ENCODE measurements at regions not wholly inside any gene's neighbourhood (a gene's known extent, or its start where the extent isn't known, plus 50 kb on each side); places are given as distances from the start of the nearest gene placed in this dataset.

- TF ChIP-seq CTCF (IDR thresholded peaks at IDR 0.05) (no peak), ZFX (IDR thresholded peaks at IDR 0.05; ENCODE audit: borderline replicate concordance) (no peak)
Measured at GRCh38 chr4:31548823-31549222, 828.7 kb downstream of the PCDH7 start.

Measured in 22Rv1 (cell line).